GM18498 (cell line): ENCODE measurements at regions not wholly inside any gene's neighbourhood (a gene's known extent, or its start where the extent isn't known, plus 50 kb on each side); places are given as distances from the start of the nearest gene placed in this dataset.

ENCODE experiments used
- ATAC-seq: cut with Tn5 transposase; IDR thresholded peaks from one replicate; pipeline ENCODE4 v1.9.1; 2021; ENCODE audit warnings: mild to moderate bottlenecking, moderate library complexity; ENCODE audit not compliant: unreplicated experiment

DNA sequence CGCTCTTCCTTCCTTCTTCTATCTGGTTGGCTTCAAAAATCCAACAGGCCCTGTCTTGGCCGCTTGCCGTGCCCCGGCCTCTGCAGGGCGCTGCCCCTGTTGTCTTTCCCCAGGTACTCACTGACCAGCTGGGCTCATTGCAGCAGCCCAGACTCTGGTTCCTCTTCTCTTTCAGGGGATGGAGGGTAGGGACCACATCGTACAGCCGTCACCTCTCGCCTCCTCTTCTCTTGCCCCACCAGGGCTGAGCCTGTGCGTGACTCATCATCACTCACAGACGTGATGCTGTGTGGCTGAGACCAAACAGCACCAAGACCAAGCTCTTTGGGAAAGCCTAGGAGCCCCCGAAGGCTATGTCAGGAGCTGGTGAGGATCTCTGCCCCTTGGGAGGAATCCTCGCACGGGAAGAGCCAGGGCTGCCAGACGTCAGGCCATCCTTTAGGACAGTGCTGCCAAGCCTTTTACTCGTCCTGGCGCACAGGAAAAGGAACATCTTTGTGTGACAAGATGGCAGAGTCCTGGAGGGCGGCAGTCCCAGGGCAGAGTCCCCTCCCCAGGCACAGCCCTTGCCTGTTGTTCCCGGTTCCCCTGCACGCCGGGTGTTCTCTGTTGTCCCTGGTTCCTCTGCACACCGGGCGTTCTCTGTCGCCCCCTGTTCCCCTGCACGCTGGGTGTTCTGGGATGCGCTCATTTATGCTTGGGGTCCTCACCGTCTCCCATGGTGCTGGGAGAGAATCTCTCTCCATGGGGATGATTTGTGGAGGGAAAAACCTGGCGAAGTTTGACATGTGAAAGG lies 188.5 kb upstream of the SHH start:
- ATAC-seq = no peak

DNA sequence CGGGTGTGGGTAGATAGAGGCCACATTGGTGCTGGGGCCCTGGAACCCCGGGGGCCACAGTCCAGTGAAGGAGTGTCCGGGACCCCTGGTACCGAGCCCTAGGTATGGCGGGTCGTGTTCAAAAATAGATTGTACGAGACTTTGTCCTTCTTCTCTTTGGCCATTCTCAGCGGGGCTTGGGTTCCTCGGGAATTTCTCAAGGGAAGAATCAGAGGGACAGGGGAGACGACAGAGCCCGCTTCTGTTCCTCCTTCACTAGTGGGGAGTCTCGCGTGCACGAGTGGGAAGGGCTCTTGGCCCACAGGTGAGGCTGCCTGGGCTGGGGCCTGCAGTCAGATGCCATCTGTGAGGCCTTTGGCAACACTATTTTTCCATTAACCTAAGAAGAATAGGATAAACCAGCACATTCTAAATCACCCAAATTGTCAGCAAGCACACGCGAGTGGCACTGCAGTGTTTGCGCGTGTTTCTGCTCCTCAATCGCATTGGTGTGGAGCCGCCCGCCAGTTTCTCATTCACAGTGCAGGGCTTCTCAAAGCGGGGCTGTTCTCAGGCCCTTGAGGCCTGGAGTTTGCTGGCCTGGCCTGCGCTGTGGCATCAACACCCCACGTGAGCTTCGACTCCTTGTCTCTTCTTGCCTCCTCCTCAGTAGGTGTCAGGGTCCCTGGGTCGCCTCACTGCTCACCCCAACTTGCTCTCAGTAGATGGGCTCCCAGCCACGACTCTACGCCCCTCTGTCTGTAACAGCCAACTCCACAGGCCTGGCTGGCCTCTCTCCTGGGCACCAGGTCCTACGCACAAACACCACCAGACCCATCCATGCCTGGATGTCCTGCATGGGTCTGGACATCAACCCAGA lies 187.6 kb upstream of the SHH start:
- no peak for ATAC-seq

DNA sequence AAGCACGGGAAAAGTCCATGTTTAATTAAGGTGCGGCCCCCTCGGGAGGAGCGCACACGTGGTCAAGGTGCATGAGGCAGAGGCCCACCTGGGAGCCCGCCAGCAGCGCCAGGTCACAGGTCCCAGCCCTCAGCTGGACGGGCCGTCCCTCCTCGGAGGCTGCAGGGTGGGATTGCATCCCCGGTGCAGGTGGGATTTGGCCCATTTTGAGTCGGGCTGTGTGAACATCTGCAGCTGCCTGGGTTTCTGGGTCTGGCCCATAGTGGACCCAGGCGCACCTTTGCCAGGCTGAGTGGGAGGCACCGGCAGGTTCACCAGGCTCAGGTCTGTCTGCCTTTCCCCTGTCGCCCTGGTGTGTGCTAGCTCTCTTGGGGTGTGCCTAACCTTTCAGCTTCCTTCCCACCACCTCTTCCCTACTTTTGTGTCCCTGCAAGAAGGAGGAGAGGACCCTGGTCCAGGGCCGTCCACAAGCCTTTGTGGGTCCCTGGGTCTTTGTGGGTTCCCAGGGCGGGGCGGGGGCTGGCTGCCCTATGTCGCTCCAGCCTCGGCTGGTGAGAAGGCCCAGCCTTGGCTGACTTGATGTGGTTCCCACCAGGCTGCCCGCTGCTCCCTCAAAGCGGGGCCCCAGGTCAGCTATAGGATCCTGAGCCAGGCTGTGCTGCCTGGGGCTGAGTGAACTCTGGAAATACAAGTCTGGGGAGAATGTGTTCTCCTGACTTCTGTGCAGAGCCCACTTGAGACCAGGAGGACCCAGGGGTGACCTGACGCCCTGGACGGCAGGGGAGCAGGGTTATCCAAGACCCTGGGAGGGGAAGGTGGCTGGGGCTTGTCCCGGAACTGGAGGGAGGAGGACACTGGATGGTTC lies 186.7 kb upstream of the SHH start:
- ATAC-seq = no peak

DNA sequence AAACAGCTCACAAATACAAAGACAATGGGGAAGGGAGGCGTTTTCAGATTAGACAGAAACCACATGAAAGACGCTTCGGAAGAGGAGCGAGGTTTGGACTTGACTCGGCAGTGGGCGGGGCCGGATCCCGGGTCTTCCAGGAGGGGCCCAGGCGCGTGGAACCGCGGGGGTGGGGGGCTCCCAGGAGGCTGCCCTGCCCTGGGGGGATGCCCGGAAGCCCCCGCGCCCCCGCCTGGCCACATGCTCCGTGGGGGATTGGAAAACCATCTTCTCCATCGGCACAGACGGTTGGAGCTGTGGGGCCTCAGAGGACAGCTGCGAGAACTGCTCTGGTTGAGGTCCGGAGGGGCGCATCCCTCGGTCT lies 186.0 kb upstream of the SHH start:
- no peak for ATAC-seq

DNA sequence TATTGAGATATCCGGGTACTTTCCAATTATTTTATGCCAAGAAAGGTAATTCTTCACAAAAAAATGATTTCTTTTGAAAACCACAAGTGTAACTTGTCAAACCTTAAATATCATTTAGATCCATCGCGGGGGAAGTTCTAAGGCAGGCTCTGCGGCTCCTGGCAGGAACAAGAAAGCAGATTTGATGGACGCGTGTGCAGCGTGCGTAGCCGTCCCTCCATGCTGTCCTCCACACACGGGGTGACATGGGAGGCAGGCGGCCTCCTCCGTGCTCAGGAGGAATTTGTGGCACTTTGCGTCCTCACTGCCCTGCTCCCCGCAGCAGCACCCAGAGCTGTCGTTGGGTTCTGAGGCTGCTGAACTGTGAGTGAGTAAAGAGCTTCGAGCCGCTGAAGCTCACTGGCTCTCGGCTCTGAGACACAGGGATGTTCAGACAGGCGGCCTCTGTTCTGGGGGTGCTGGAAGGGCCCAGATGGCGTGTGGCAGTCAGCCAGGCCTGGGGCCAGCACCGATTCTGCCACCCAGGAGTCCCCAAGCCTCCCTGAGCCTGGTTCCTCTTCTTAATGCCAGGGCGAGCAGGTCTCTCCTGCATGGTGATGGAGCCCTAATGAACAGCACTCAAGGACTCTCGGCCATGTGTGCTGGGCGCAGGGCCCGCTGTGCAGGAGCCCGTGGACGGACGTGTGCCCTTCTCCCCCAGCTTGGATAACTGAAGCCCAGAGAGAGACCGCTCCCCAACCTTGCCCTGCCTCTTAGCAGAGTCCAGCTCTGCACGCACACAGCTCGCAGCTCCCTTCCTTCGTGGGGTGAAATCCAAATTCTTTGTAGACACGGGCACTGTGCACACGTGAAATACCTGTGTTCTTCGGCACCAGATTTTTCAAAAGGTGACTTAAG lies 185.4 kb upstream of the SHH start:
- ATAC-seq = no peak

DNA sequence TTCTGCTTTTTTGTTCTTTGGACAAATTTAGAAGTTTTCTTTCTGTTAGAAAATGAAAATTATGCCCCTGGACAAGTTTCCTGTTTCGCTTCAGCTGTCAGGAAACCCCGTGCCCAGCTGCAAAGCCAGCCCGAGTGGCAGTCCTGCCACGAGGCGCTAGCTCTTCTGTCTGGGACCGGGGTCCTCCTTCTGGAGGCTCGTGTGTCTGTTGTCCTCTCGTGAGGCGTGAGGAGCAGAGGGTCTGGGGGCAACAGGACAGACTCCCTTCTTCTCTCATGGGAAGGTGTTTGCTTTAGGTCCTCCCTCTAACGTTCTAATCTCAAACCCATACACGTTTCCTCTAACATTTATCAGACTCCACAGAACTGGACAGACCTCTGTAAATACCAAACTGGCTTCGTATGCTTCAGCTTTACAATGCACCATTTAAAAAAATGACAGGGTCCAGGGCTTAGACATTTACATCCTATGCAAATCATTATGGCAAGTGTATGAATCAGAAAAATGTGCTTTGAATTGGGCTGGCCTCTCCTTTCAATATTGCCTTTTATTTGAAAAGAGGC lies 184.5 kb upstream of the SHH start:
- ATAC-seq = no peak

DNA sequence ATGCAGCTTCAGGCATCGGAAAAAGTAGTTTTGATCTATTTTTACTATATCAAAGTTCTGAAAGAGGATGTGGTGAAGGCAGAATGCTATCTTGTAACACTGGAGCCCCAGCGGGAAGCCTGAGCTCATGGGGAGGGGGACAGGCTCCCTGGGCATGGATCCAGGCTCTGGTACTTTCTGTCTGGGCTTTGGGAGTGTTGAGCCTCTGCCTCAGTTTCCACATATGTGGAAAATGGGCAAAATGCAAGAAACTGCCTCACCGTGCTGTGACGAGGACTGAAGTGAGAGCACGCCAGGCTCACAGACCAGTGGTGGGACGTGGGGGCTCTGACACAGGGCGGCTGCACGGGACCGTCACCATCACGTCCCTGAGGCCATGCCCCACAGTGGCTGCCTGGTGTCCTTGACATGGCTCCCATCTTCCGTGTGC lies 182.9 kb upstream of the SHH start:
- ATAC-seq = peak; percentile 45

DNA sequence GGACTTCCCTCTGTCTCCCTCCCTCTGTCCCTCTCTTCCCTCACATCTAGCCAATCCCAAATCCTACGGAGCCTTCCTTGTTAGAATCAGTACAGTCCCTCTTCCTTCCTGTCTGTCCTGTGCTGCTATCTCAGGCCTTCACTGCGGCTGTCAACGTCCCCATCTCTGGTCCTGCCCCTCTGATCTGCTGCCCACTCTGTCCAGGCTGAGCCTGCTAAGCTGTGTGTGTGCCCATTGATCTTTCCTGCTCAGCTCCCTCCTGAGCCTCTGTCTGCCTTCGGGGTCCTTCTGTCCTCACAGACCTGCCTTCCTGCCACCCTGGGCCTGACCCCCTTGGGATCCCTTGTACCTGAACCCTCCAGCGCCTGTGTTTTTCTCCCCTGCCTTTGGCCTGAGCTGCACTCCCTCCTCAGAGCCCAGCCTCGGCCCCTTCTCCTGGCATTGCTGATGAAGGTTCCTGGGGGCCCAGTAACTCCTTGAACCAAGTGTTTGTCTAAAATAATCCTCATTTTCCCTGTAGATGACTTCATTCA lies 182.1 kb upstream of the SHH start:
- ATAC-seq = no peak

DNA sequence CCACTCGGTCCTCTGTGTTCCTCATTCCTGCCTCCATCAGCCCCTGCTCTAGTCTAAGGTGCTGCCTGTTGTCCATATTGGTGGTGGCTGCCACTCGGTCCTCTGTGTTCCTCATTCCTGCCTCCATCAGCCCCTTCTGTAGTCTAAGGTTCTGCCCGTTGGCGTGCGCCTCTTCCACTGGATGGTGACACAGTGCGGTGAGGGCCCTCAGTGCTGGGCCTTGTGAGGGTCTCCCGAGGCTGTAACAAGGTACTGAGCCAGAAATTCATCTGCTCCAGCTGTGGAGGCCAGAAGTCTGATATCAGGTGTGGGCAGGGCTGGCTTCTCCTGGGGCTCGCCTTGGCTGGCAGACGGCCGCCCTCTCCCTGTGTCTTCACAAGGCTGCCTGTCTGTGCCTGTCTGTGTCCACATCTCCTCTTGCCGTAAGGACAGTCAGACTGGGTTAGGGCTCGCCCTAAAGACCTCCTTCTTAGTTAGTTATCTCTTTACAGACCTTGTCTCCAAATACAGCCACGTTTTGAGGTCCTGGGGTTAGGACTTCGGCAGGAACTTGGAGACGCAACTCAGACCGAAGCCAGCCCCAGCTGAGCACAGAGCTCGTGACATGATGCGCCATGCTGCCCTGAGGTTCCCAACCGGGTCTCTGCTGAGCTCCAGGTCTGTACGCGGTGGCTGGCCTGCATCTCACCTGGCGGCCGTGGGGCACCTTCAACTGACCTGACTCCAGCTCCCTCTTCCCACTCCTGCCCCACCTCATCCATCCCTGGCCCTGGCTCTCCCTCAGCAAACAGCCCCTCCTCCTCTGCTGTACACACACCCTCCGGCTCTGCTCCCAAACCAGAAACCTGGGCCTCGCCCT lies 181.4 kb upstream of the SHH start:
- no peak for ATAC-seq

DNA sequence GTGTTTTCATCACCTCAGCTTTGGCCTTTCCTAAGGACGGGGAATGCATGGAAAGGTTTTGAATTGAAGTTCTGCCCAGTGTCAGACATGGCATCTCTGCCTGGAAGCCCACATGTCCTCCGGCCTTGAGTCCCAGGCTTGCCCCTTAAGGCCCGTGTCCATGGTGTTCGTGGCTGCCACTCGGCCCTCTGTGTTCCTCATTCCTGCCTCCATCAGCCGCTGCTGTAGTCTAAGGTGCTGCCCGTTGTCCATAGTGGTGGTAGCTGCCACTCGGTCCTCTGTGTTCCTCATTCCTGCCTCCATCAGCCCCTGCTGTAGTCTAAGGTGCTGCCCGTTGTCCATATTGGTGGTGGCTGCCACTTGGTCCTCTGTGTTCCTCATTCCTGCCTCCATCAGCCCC lies 180.7 kb upstream of the SHH start:
- no peak for ATAC-seq

DNA sequence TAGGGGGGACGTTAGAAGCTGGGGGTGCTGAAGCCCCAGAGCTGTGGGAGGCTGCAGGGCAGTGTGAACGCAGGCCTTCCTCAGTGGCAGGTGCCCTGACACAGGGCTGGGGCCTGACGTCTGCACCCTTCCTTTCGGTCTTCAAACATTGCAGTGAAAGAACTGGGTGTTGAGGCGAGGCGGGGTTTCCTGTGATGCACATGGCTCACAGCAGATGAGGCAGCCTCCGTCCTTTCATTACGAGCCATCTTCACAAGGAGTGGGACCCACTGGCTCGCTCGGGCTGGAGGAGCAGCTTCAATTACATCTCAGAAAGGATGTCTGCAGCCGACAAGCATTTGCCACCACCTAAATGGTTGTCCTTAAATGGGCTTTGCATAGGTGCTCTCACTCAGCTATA lies 180.3 kb upstream of the SHH start:
- no peak for ATAC-seq

DNA sequence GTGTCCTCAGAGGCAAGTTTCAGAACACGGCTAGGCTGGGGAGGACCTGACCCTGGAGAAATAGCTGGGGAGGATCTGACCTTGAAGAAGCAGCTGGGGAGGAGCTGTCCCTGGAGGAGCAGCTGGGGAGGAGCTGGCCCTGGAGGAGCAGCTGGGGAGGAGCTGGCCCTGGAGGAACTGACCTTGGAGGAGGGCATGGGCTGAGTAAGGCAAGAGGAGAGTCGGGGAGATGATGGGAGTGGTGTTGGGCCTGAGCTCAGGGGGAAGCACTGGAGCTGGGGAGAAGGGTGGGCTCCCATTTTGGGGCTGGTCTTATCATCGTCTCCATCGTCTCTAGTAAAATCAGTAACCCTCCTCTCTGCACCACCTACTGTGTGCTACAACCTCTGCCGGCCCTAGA lies 179.8 kb upstream of the SHH start:
- no peak for ATAC-seq

DNA sequence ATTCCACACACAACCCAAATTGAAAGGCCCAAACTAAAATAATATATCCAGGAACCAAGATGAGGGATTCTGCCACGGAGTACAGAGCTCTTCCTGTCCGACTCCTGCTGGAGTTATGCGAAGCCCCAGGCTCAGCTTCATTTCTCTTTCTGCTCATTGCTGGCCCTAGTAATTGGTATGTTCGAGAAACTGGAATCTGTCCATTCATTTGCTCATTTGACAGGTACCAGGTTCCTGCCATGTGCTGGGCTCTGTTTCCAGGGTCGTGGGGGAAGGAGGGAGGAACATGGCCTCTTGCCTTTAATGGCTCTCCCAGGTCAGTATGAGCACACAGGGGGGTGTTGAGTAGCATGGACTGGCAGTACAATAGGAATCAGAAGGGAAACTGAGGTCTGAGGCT lies 179.2 kb upstream of the SHH start:
- no peak for ATAC-seq

DNA sequence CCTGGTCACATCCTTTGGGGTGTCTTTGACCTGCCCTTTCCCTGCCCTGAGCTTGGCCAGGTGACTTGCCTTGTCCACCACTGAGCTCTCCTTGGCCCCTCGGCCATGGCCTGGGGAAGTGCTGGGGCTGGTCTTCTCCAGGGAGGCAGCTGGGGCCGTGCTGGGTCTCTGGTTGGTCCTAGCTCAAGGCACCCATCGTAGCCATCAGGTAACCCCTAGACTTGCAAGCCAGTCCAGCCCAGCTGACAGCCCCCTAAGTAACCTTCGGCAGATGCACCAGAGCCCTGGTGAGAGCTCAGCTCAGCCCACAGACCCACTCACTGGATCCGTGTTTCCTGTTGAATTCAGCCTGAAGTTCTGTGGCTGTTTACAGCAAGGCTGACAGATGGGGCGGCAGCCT lies 176.2 kb upstream of the SHH start:
- no peak for ATAC-seq

DNA sequence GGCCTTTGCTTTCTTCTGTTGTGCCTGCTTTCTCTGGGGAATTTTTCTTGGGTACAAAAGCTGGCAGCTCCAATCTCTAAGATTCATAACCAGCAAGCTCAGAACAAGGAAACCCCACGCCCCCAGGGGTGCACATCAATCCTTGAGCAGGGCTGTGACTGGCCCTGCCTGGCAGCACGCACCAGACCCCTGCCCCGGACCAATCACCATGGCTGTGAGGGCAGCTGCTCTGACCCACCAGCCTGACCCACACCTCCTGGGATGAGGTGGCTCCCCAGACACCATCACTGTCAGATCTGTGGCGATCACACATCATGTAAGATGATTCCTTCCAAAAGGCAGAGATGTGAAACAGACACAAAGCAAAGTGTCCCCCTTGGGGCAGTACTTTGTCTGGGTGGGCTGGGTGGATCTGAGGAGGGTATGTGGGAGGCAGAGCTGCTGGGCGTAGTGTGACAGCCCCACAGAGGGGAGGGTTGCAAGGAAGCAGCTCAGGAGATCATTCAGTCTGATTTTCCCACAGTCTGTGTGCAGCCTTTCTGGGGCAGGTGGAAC lies 175.5 kb upstream of the SHH start:
- no peak for ATAC-seq

DNA sequence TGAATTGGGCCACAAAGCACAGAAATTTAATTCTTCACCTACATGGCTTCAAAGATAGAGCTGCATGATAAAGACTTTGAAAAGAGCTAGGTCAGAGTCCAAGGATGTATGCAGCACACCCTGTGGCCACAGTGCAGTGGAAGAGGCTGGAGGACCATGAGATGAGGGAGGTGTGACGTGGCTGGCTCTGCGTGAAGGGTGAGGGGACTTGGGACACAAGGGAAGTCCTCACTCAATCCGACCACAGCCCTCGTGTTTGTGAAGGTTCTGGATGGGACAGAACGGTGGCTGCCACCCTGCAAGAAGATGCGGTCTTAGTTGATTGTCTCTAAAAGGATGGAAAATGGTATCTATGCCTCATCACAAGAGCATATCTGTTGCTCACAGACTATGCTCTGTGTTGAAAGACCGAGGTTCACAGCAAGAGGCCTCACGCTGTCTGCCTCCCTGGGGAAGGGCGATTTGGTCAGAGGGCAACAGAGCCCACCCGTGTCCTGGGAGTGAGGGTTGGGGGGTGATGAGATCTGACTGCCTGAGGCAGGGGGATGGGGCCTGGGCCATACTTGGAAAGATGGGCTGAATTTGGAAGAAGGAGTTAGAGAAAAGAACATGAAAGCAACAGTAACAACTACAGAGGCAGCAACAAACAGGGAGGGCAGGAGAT lies 174.4 kb upstream of the SHH start:
- ATAC-seq = no peak

DNA sequence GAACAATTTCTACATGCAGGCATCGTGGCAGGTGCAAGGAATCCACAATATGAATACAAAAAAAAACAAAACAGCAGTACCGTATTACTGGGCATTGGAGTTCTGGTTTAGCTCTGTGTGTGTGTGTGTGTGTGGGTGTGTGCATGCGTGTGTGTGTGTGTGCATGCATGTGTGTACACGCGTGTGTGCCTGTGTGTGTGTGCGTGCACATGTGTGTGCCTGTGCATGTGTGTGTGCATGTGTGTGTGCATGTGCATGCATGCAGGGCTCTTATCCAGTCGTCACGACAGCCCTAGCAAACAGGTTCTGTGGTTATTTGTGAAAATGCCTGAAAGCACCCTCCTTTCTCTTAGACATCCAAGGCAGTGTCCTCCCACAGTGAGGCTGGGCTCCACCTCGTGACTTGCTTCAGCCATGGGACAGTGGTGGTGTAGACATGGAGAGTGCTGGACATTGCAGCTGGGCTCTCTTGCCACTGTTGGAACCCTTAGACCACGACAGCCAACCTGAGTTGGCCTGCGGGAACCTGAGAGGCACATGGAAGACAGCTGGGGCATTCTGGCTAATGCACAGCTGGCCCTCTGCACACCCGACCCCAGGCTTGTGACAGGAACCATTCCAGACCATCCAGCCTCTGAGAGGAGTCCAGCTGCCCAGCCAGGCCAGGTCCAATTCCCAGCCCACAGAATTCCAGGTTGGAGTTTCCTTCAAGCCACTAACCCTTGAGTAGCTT lies 173.4 kb upstream of the SHH start:
- ATAC-seq = no peak
